Caco-2 (cell line): ENCODE measurements at regions not wholly inside any gene's neighbourhood (a gene's known extent, or its start where the extent isn't known, plus 50 kb on each side); places are given as distances from the start of the nearest gene placed in this dataset.

Source experiments
- BruUV-seq: library from RNA; stranded (reverse); fragments of 400-500 nt; replicated peaks from 2 replicates; lab custom pipeline; 2021; lab: Mats Ljungman, UMichigan
- CTCF ChIA-PET: fragments of 300-600 bp; sonication (Branson Sonifier 250); formaldehyde crosslinking; loops from one replicate; lab custom pipeline; 2022; ENCODE audit warnings: antibody characterized with exemption; lab: Charles Lee
- POLR2A ChIA-PET: fragments of 300-600 bp; sonication (Branson Sonifier 250); formaldehyde crosslinking; loops from one replicate; lab custom pipeline; 2022; ENCODE audit warnings: antibody characterized with exemption; lab: Charles Lee
- DNase-seq, 2 experiments: peaks; one replicate each; pipeline versions ENCODE4 v3.0.0 to v3.0.0-alpha.2; 2020 to 2022
- H3K27me3 ChIP-seq: replicated peaks from 2 replicates; pipeline ENCODE4 v1.6.0; 2011; ENCODE audit warnings: low read length; ENCODE audit not compliant: control insufficient read depth, insufficient read depth
- H3K36me3 ChIP-seq: 2 replicates; pipeline ENCODE4 v1.5.1; 2011; ENCODE audit warnings: low read length; ENCODE audit not compliant: control insufficient read depth, insufficient read depth
- H3K4me1 ChIP-seq: fragments of 250-450 bp; sonication (Bioruptor Pico); 2 replicates; pipeline ENCODE4 v1.5.1; 2020; ENCODE audit warnings: mild to moderate bottlenecking
- H3K4me3 ChIP-seq: 2 replicates; pipeline ENCODE4 v1.5.1; 2011; ENCODE audit warnings: low read depth, mild to moderate bottlenecking, control low read depth, low read length
- H3K9me3 ChIP-seq: fragments of 250-450 bp; sonication (Bioruptor Pico); 2 replicates; pipeline ENCODE4 v1.5.1; 2020; ENCODE audit warnings: mild to moderate bottlenecking, moderate library complexity
- H3K27ac Mint-ChIP-seq: one replicate; pipeline ENCODE4 v1.8.0; 2022; ENCODE audit warnings: mixed read lengths; ENCODE audit not compliant: unreplicated experiment
- H3K27me3 Mint-ChIP-seq: one replicate; pipeline ENCODE4 v1.8.0; 2022; ENCODE audit warnings: mixed read lengths; ENCODE audit not compliant: insufficient read depth, unreplicated experiment
- H3K36me3 Mint-ChIP-seq: one replicate; pipeline ENCODE4 v1.8.0; 2022; ENCODE audit warnings: mild to moderate bottlenecking, mixed read lengths; ENCODE audit not compliant: insufficient read depth, unreplicated experiment
- H3K4me1 Mint-ChIP-seq: one replicate; pipeline ENCODE4 v1.8.0; 2022; ENCODE audit warnings: low read depth, mixed read lengths; ENCODE audit not compliant: unreplicated experiment
- H3K4me3 Mint-ChIP-seq: one replicate; pipeline ENCODE4 v1.8.0; 2022; ENCODE audit warnings: mild to moderate bottlenecking, moderate library complexity, mixed read lengths; ENCODE audit not compliant: unreplicated experiment
- H3K9me3 Mint-ChIP-seq: one replicate; pipeline ENCODE4 v1.8.0; 2022; ENCODE audit warnings: mixed read lengths; ENCODE audit not compliant: unreplicated experiment
- intact Hi-C: fragments of 100-400 bp; cut with micrococcal nuclease; formaldehyde crosslinking; loops from one replicate; pipeline ENCODE4 v1.10.0; 2022; ENCODE audit not compliant: unreplicated experiment
- TF ChIP-seq, protein P1 (sequence below), 2 experiments: fragments of 200-600 bp in 1 of 2; IDR thresholded peaks; 1 replicate in 1 of 2; 2 replicates in 1 of 2; pipeline versions ENCODE4 v1.5.1 to v1.8.0; 2011 to 2022; ENCODE audit warnings: antibody characterized with exemption in 1 of 2, control low read depth in 1 of 2, inconsistent platforms in 1 of 2, low read depth in 1 of 2, low read length in 1 of 2, mild to moderate bottlenecking in 1 of 2, moderate library complexity in 1 of 2; ENCODE audit not compliant: insufficient read depth in 1 of 2, severe bottlenecking in 1 of 2, unreplicated experiment in 1 of 2

DNA sequence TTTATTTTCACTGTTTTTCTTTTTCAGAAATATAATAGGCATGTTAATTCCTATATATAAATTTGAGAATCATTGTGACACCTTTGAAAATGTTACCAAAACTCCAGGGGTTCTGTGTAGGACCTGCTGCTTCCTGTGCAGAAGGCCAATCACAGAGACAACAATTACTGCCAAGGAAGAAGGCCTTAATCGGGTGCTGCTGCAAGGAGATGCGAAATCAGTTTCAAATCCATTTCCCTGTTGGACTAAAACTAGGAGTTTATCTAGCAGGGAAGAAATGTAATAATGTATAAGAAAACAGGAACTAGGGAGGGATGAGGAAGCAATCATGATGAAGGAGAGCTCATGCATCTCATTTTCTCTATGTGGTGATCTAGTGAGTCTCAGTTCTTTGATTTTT lies 209.7 kb upstream of the NUDT12 start:
- intact Hi-C loops, result no loop called here
- Histone ChIP-seq H3K4me1 (no peaks in the 10 kb centered on the region), H3K9me3 (no peaks in the 10 kb centered on the region), H3K27me3 (no peaks in the 10 kb centered on the region), H3K4me3 (no peak overlapping the region), H3K36me3 (no peaks in the 10 kb centered on the region)
- no peak for DNase-seq
- TF ChIP-seq, protein P1, sequence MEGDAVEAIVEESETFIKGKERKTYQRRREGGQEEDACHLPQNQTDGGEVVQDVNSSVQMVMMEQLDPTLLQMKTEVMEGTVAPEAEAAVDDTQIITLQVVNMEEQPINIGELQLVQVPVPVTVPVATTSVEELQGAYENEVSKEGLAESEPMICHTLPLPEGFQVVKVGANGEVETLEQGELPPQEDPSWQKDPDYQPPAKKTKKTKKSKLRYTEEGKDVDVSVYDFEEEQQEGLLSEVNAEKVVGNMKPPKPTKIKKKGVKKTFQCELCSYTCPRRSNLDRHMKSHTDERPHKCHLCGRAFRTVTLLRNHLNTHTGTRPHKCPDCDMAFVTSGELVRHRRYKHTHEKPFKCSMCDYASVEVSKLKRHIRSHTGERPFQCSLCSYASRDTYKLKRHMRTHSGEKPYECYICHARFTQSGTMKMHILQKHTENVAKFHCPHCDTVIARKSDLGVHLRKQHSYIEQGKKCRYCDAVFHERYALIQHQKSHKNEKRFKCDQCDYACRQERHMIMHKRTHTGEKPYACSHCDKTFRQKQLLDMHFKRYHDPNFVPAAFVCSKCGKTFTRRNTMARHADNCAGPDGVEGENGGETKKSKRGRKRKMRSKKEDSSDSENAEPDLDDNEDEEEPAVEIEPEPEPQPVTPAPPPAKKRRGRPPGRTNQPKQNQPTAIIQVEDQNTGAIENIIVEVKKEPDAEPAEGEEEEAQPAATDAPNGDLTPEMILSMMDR (IDR thresholded peaks at IDR 0.05; ENCODE audit: insufficient read depth in 1 of 2, low read depth in 1 of 2, low read length in 1 of 2, severe bottlenecking in 1 of 2, unreplicated experiment in 1 of 2), result no peak
- H3K9me3 Mint-ChIP-seq, result no peaks in the 10 kb centered on the region
- no peaks in the 10 kb centered on the region for H3K4me1 Mint-ChIP-seq
- no peaks in the 10 kb centered on the region for H3K36me3 Mint-ChIP-seq
- BruUV-seq, result no TSS peak
- ChIA-PET POLR2A (no interaction called here), CTCF (no interaction called here)
- H3K27ac Mint-ChIP-seq, result no peak overlapping the region
- no peak overlapping the region for H3K4me3 Mint-ChIP-seq
- H3K27me3 Mint-ChIP-seq, result no peaks in the 10 kb centered on the region

DNA sequence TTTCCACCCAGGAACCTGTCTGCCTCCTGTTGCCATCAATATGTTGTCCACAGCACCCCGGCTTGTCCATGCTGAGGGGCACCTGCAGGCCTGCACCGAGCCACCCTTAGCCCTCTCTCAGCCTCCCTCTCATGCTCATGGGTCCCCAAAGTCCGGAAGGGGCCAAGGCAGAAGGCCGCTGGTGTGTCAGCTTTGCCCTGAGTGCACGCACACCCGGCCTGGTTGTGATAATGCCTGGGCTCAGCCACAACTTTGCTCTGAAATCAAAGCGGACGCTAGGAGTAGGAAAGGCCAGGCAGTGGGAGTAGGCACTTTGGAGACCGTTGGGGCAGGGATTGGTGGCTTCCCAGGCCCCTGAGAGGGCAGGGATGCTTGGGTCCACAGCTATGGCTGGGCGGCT lies 201.8 kb upstream of the NUDT12 start:
- BruUV-seq, result no TSS peak
- no peak overlapping the region for H3K27ac Mint-ChIP-seq
- Histone ChIP-seq H3K4me1 (no peaks in the 10 kb centered on the region), H3K9me3 (no peaks in the 10 kb centered on the region), H3K36me3 (no peaks in the 10 kb centered on the region), H3K27me3 (no peaks in the 10 kb centered on the region), H3K4me3 (no peak overlapping the region)
- TF ChIP-seq, protein P1 (IDR thresholded peaks at IDR 0.05; ENCODE audit: insufficient read depth in 1 of 2, low read depth in 1 of 2, low read length in 1 of 2, severe bottlenecking in 1 of 2, unreplicated experiment in 1 of 2), result no peak
- intact Hi-C loops, result no loop called here
- no peaks in the 10 kb centered on the region for H3K36me3 Mint-ChIP-seq
- H3K9me3 Mint-ChIP-seq, result no peaks in the 10 kb centered on the region
- H3K4me3 Mint-ChIP-seq, result no peak overlapping the region
- no peak for DNase-seq
- peaks cover 3% of the 10 kb centered on the region for H3K27me3 Mint-ChIP-seq
- CTCF ChIA-PET, result no interaction called here
- H3K4me1 Mint-ChIP-seq, result no peaks in the 10 kb centered on the region
- POLR2A ChIA-PET, result no interaction called here

DNA sequence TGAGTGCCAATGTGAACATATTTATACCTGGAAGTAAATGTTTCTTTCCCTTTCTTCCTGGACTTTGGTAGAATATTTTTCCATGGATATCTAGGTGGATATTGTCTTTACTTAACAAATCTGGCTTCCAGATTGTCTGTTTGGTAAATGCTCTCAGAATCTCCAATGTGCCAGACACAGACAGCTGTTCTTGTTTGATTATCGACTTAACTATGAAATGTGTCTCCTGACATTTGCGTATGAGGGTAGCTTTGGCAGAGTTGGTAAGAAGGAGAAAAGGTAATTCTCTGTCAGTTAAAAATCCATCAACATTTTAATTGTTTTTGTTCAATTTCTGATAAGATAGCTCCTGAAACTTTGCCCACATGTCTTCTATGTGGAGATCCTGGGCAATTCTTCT lies 196.4 kb upstream of the NUDT12 start:
- TF ChIP-seq, protein P1 (IDR thresholded peaks at IDR 0.05; ENCODE audit: insufficient read depth in 1 of 2, low read depth in 1 of 2, low read length in 1 of 2, severe bottlenecking in 1 of 2, unreplicated experiment in 1 of 2), result no peak
- intact Hi-C loops, result no loop called here
- H3K36me3 ChIP-seq, result no peaks in the 10 kb centered on the region
- no peak overlapping the region for H3K27ac Mint-ChIP-seq
- H3K27me3 Mint-ChIP-seq, result peaks cover 10% of the 10 kb centered on the region
- H3K4me3 Mint-ChIP-seq, result no peak overlapping the region
- no peaks in the 10 kb centered on the region for H3K9me3 Mint-ChIP-seq
- no TSS peak for BruUV-seq
- H3K36me3 Mint-ChIP-seq, result no peaks in the 10 kb centered on the region
- no peaks in the 10 kb centered on the region for H3K4me1 Mint-ChIP-seq
- no peaks in the 10 kb centered on the region for H3K4me1 ChIP-seq
- CTCF ChIA-PET, result no interaction called here
- POLR2A ChIA-PET, result no interaction called here
- no peak overlapping the region for H3K4me3 ChIP-seq
- H3K9me3 ChIP-seq, result no peaks in the 10 kb centered on the region
- no peak for DNase-seq
- H3K27me3 ChIP-seq, result no peaks in the 10 kb centered on the region
